Panc1 (cell line): ENCODE measurements at regions not wholly inside any gene's neighbourhood (a gene's known extent, or its start where the extent isn't known, plus 50 kb on each side); places are given as distances from the start of the nearest gene placed in this dataset.

Source experiments
- CTCF ChIP-seq: fragments of 450-650 bp; IDR thresholded peaks from 2 replicates; pipeline ENCODE4 v1.5.1; 2017; ENCODE audit warnings: mild to moderate bottlenecking
- TCF7L2 ChIP-seq: IDR thresholded peaks from 2 replicates; pipeline ENCODE4 v1.6.1; 2011; ENCODE audit warnings: mild to moderate bottlenecking, low read depth, low read length, inconsistent platforms

- TF ChIP-seq CTCF (no peak), TCF7L2 (no peak)
Observed at GRCh38 chr9:89798547-89799120, 193.8 kb downstream of the GADD45G start.
